BJ (cell line): ENCODE measurements at regions not wholly inside any gene's neighbourhood (a gene's known extent, or its start where the extent isn't known, plus 50 kb on each side); places are given as distances from the start of the nearest gene placed in this dataset.

Source experiments
- CTCF ChIA-PET: fragments of 350-600 bp; formaldehyde crosslinking; extraction: SDS; loops from one replicate; lab custom pipeline; 2021; ENCODE audit warnings: antibody characterized with exemption, inconsistent platforms; lab: Yijun Ruan, JAX
- POLR2A ChIA-PET: fragments of 300-600 bp; sonication (Branson Sonifier 250); formaldehyde crosslinking; extraction: SDS; loops from one replicate; lab custom pipeline; 2021; ENCODE audit warnings: antibody characterized with exemption; lab: Charles Lee
- DNase-seq: peaks from one replicate; pipeline ENCODE4 v3.0.0-alpha.2; 2011; ENCODE audit warnings: low read depth
- H3K27me3 ChIP-seq: 2 replicates; pipeline ENCODE4 v1.6.0; 2011; ENCODE audit warnings: low read length; ENCODE audit not compliant: control insufficient read depth, insufficient read depth
- H3K36me3 ChIP-seq: 2 replicates; pipeline ENCODE4 v1.5.1; 2011; ENCODE audit warnings: low read length; ENCODE audit not compliant: control insufficient read depth, insufficient read depth
- H3K4me3 ChIP-seq: 2 replicates; pipeline ENCODE4 v1.5.1; 2011; ENCODE audit warnings: low read depth, mild to moderate bottlenecking, control low read depth, low read length
- TF ChIP-seq, protein P1 (sequence below): IDR thresholded peaks from 2 replicates; pipeline ENCODE4 v1.5.1; 2011; ENCODE audit warnings: low read depth, mild to moderate bottlenecking, control low read depth, inconsistent platforms, low read length, moderate library complexity; ENCODE audit not compliant: insufficient read depth

DNA sequence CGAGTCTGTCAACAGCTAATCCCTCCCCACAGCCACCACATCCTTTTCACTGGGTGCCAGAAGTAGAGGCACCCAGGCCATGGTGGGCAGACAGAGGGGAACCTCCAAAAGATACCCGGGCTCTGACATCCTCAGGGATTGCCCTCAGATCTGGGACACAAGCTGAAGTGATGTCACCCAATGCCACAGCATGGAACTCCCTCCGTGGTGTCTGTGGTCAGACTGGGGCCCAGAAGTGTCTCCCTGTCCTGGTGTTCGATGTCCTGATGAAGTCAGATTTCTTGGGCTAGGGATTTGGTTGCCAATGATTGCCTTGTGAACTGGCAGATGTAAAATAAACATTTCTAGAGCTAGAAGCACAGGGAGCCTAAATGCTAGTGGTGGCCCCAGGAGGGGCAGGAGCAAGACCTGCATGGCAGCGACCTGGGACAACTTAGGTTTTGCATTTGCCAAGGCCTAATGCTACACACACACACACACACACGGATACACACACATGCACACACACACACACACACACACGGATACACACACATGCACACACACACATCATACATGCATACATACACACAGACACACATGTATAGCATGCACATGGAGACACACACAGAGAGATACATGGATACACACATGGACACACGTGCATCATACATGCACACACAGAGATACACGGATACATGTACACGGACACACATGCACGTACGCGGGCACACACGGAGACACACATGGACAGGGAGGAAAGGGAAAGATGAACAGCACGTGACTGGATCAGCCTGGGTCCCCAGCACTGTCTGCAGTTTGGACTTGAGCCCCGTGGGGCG is 221.0 kb downstream of the NFATC2 start:
- TF ChIP-seq, protein P1, sequence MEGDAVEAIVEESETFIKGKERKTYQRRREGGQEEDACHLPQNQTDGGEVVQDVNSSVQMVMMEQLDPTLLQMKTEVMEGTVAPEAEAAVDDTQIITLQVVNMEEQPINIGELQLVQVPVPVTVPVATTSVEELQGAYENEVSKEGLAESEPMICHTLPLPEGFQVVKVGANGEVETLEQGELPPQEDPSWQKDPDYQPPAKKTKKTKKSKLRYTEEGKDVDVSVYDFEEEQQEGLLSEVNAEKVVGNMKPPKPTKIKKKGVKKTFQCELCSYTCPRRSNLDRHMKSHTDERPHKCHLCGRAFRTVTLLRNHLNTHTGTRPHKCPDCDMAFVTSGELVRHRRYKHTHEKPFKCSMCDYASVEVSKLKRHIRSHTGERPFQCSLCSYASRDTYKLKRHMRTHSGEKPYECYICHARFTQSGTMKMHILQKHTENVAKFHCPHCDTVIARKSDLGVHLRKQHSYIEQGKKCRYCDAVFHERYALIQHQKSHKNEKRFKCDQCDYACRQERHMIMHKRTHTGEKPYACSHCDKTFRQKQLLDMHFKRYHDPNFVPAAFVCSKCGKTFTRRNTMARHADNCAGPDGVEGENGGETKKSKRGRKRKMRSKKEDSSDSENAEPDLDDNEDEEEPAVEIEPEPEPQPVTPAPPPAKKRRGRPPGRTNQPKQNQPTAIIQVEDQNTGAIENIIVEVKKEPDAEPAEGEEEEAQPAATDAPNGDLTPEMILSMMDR: no peak
- CTCF ChIA-PET: interaction anchor here (0.9 to 6.1 kb wide), 4 partner anchors 12 to 334 kb away, joined by 3 to 49 read pairs (median 16); no protein-coding TSS in a partner anchor
- no peaks in the 10 kb centered on the region for H3K27me3 ChIP-seq
- no peaks in the 10 kb centered on the region for H3K36me3 ChIP-seq
- H3K4me3 ChIP-seq: no peak overlapping the region
- DNase-seq: no peak
- POLR2A ChIA-PET: no interaction called here

DNA sequence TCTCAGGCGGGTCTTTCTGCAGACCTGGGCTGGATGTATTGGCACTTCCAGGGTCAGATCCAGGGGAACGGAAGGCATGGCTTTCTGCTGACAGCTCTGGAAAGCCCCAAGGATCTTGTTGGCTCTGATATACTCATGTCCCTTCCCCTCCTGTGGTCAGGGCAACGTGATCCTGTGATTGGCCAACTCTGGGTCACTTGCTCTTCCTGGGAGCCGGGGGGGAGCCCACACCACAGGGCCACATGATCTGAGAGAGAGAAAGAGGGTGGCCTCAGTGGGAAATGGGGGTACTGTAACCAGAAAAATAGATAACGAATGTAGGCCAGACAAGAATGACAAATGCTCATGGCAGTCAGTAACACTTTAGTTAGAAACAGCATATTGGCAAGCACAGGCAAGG is 223.0 kb downstream of the NFATC2 start:
- TF ChIP-seq, protein P1: no peak
- Histone ChIP-seq H3K27me3 (no peaks in the 10 kb centered on the region), H3K36me3 (no peaks in the 10 kb centered on the region), H3K4me3 (no peak overlapping the region)
- CTCF ChIA-PET: interaction anchor here (1.4 to 4.5 kb wide), 2 partner anchors 11 to 323 kb away, joined by 3 to 37 read pairs; no protein-coding TSS in a partner anchor
- POLR2A ChIA-PET: no interaction called here
- no peak for DNase-seq

DNA sequence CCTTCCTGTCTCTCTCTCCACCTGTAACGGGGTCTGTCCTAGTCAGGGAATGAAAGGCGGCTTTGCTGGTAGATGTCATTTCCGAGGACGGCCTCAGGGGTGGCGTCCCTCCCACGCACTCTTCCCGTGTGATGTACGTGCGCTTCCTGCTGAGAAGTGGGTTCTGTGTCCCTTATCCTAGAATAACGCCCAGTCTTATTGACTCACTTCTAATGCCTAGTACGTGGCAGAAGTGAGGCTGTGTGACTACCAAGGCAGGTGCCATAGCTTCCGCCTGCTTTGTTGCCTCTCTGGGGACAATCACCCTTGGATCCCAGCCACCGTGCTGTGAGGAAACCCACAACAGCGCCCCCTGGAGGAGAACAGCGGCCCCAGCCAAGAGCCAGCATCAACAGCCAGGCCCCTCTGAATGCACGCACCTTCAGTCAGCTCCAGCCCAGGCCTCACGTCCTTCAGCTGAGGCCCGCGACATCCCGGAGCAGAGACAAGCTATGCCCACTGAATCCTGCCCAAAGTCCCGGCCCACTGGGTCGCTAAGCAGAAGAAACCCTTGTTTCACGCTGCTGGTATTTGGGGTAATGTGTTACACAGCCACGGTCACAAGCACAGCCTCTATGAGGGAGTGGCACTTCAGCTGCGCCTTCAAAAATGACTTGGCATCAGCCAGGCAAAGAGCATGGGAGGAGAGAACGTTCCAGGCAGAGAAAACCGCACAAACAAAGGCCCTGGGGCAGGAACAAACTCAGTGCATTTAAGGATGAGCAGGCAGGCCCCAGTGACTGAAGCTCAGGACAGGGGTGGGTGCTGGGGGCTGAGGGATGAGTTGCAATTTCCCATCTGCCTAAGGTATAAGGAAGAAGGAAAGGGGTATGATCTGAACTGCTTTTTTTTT is 224.2 kb downstream of the NFATC2 start:
- H3K36me3 ChIP-seq: no peaks in the 10 kb centered on the region
- no peaks in the 10 kb centered on the region for H3K27me3 ChIP-seq
- POLR2A ChIA-PET: no interaction called here
- CTCF ChIA-PET: interaction anchor here (0.8 to 4.5 kb wide), 12 partner anchors 8 to 524 kb away, joined by 3 to 37 read pairs (median 3); no protein-coding TSS in a partner anchor
- no peak for DNase-seq
- TF ChIP-seq, protein P1: peak; percentile 52
- H3K4me3 ChIP-seq: no peak overlapping the region

DNA sequence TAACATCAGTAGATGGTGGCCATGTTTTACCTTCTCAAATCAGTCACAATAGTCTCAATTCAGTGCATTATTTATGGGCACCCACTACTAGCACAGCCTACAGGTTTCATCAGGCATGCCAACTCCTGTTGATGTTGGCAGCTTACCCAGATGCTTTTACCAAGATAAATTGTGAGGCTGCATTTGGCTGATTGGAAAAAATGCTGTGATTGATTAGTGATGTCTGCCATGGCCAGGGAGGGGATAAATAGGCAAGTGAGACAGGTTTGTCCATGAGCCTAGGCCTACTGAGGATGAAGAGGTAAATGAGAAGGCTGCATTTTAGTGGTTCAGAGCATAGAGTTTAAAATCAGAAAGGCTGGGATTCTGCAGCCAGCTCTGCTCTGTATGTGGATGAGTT is 227.1 kb downstream of the NFATC2 start:
- POLR2A ChIA-PET: no interaction called here
- TF ChIP-seq, protein P1: no peak
- DNase-seq: no peak
- no peaks in the 10 kb centered on the region for H3K27me3 ChIP-seq
- no peaks in the 10 kb centered on the region for H3K36me3 ChIP-seq
- CTCF ChIA-PET: interaction anchor here (1.3 to 4.5 kb wide), 4 partner anchors 7 to 334 kb away, joined by 5 to 37 read pairs (median 20); no protein-coding TSS in a partner anchor
- H3K4me3 ChIP-seq: no peak overlapping the region
